GM23248 (cell line): ENCODE measurements at regions not wholly inside any gene's neighbourhood (a gene's known extent, or its start where the extent isn't known, plus 50 kb on each side); places are given as distances from the start of the nearest gene placed in this dataset.

ENCODE experiments used
- EZH2 ChIP-seq: fragments of 200-600 bp; sonication (generic); IDR thresholded peaks from 2 replicates; pipeline ENCODE4 v1.6.1; 2018; ENCODE audit warnings: antibody characterized with exemption, mild to moderate bottlenecking; ENCODE audit not compliant: insufficient read depth, poor library complexity, severe bottlenecking
- EZH2phosphoT487 ChIP-seq: fragments of 200-600 bp; sonication (generic); IDR thresholded peaks from 2 replicates; pipeline ENCODE4 v1.6.1; 2018; ENCODE audit warnings: antibody characterized with exemption, moderate library complexity, mild to moderate bottlenecking, low read depth; ENCODE audit not compliant: insufficient read depth

DNA sequence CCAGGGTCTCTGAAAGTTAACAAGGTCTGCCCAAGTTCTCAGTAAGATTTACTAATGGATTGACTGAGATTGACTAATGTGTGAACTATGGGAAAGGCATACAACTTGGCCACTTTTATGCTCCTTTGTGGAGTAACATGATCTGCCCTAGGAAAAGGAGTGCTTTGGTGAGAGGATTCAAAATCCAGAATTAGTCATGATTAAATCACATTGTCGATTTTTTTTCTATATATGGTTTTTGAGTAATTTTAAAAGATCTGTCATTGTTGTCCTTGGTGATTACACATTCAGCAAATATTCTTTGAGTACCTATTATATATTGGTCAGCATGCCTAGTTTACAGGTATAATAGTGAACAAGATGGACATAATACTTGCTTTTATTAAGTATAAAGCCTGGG is 147.7 kb upstream of the SYT10 start:
- TF ChIP-seq EZH2phosphoT487, result no peak
- no peak for TF ChIP-seq EZH2
